ENCODE measurements at regions not wholly inside any gene's neighbourhood (a gene's known extent, or its start where the extent isn't known, plus 50 kb on each side); places are given as distances from the start of the nearest gene placed in this dataset.

DNA sequence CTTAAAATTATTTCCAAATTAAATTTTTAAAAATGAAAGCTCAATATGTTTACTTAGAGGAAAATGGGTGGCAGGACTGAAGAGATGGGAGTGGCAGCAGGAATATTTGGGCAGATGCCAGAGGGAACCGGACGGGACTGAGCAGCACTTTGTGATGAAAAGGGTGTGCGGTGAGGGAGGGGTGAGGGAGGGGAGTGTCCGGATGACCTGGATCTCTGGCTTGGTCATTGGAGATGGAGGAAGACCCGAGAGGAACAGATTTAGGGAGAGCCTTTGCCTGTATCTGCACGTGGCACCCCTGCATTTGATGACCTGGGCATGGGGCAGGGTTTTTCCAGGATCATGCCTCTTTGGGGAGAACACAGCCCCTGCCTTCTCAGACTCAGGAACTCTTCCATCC lies 201.1 kb upstream of the MVB12B start:
- no peak for DNase-seq (ENCODE audit: low read depth, low spot score)

DNA sequence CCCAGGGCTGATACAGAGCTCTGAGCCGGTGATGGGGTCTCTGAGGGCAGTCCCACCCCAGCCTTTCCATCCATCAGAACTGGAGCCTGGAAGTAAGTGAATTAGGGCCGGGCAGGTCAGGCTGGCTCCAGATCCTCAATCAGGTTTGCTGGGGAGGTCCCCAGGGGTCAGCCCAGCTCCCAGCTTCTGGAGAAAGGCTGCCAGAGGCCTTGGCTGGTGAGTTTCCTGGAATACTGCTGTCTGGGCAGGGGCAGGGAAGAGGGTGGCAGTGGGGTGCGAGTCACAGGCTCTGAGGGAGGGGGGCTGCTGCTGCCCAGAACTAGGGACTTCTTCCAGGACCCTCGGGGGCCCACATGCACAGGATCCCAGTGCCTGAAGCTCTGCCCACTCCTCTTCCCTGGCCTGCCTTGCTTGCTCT lies 200.6 kb upstream of the MVB12B start:
- DNase-seq (ENCODE audit: low read depth, low spot score), result no peak

DNA sequence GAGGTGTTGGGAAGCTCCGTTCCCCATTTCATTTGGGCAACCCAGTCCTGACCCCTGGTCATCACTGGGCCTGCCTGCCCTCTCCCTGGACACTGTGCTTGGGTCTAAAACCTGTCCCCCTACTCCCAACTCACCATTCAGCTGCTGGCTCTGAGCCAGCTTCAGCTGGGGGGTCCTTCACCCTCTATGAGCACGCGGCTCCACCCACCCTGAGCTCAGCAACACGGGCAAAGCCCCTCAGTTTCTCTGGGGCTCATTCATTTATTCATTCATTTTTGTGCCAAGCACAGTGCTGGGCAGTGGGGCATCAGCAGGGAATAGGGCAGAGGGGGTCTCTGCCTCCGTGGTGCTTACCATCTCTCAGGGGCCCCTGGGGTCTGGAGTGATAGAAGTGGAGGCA lies 199.8 kb upstream of the MVB12B start:
- DNase-seq (ENCODE audit: low read depth, low spot score), result no peak

DNA sequence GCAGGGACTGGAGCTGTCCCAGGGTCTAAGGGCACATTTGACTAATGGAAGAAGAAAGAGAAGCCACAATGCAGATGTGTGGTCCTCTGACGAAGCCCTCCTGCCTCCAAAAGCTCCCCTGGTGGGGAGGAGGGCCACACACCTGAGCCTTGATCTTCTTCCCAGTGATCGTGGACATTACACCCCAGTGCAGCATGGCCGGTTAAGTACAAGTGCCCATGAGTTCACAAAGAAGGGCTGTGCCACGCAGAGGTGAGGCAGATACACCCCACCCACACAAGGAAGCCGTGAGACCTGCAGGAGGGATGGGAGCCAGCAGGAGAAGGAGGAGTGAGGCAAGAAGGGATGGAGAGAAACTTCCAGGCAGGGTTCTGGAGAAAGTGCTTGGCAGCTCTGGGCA lies 199.0 kb upstream of the MVB12B start:
- DNase-seq (ENCODE audit: low read depth, low spot score), result no peak

DNA sequence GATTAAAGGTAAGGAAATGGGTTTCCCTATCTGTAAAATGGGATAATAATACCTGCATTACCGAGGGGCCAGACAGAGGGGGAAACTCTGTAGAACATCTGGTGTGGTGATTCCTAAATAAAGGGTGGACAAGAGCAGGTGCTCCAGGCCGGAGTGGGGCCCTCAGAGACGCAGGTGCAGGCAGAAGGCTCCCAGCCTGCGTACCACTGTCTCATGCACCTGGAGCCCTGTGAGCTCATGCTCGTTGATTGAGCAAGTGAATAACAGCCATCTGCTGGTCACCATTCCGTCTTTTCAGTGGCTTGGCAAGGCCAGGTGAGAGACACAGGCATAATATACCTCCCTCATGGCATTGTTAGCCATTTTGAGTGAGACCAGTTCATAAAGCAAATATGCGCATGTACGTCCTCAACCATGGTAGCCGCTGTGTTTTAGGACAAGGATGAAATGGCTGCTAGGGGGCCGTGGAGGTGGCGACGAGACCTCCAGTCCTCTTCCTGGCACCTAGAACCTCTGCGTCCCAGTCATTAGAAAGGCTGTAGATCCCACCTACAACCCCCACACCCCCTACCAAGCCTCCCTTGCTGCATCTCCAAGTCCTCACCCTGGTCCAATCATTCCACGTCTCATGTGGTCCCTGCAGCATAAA lies 198.0 kb upstream of the MVB12B start:
- DNase-seq (ENCODE audit: low read depth, low spot score), result no peak

DNA sequence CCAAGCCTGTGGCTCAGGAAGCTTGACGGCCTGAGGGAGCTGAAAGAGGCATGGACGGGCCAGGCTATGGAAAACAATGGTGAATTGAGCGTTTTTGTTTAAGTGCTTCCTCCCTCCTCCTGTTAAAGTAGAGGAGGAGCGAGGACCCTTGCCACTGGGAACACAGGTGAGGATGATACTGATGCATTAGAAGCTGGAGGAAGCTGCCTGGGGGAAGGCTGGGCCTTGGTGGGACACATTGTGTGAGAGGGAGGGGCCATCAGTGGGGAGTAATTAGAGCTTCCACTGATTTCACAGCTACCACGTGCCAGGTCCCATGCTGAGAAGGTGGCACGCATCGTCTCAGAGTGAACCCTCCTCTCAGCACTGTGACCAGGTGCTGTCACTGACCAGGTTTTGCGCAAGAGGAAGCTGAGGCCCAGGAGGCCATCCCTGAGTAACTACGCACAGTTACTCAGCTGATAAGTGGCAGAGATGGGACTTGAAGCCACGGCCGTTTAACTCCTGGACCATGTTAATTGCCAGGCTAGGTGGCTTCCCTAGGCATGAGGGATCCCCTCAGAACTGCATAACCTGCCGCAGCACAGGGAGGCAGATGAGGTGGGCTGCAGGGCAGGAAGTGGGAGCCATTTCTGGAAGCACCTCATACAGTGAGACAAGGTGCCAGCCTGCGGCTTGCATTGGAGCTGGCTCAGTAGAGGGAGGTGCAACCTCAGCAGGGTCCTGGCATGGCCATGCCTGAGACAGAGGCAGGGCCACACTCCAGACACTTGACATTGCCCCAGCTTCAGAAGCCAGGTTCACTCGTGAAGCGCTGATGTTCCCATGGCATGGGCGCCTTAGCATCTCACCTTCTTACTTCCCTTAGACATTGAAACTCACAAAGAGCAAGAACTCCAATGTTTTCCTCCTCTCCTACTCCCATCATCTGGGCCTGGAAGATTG lies 195.3 kb upstream of the MVB12B start:
- DNase-seq (ENCODE audit: low read depth, low spot score), result no peak

DNA sequence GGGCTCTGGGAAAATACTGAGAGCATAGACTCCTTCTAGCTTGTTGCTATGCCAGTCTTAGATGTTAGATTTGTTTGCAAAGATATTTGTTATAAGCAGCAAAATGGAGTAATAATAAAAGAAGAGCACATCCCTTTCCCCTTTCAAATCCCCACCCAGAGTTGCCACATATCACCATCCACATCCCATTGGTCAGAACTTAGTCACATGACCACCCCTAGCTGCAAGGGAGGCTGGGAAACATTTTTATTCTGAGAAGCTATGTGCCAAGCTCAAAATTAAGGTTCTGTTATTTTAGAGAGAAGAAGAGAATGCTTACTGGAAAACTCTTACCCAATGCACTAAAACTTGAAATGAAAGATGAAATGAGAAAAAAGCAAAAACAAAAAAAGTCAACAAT lies 193.9 kb upstream of the MVB12B start:
- DNase-seq (ENCODE audit: low read depth, low spot score), result no peak

DNA sequence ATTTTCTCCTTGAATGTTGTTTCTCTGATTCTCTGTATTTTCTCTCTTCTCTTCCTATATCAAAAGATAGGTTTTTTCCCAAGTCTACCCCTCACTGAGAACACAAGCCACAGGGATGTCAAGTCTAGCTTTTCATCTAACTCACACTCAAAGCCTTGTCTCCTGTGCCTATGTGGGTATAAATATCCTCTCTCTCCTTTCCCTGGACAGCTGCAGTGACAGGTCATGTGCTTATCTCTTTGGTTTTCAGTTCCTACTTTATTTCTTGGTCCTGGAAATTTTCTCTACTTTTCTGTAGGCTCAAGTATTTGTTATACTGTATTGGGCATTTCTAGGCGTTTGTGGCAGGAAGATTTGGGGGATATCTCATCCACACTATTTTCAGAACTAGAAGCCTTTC lies 182.4 kb upstream of the MVB12B start:
- DNase-seq (ENCODE audit: low read depth, low spot score), result no peak

DNA sequence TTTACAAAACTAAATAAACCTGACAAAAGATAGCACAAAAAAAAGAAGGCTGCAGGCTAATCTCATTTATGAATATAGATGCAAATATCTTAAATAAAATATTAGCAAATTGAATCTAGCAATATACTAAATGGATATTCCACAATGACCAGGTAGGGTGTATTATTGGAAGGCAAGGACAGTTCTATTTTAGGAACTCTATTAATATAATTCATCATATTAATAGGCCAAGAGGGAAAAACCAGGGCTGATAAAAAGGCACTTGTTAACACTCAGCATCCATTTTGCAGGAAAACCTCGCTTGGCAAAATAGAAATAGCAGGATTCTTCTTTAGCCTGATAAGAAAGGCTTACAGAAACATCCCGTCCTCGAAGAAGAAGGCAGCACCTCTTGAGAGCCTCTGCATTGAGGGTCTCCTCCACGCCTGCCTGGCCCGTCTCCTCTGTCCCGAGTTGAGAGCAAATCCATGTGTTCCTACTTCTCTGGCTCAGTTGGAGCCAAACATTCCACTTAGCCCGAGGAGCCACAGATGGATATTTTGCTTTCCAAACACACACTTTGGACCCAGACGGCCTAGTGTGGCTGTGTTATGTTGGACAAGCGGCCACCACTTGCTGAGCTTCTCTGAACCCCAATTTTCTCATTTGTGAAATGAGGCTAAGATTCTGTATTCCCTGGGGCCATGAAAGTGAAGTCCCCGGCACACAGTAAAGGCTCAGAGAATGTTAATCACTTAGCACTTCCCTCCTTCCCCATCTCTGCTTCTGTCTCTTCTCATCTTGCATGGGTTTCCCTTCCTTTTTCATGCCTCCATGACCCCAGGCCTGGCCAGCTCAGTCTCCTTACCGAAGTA lies 181.8 kb upstream of the MVB12B start:
- no peak for DNase-seq (ENCODE audit: low read depth, low spot score)

DNA sequence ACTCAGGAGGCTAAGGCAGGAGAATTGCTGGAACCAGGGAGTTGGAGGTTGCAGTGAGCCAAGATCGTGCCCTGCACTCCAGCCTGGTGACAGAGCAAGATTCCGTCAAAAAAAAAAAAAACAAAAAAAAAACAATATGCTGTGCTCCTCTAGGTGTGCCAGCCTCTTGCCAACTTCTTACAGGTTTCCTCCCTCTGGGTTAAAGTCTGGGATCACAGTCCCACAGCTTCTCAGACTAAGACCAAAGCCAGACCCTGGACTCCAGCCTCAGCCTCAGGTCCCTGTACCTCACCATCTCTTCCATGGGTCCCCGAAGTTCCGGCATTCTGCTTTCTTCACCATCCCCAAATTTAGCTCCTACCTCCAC lies 180.8 kb upstream of the MVB12B start:
- no peak for DNase-seq (ENCODE audit: low read depth, low spot score)

DNA sequence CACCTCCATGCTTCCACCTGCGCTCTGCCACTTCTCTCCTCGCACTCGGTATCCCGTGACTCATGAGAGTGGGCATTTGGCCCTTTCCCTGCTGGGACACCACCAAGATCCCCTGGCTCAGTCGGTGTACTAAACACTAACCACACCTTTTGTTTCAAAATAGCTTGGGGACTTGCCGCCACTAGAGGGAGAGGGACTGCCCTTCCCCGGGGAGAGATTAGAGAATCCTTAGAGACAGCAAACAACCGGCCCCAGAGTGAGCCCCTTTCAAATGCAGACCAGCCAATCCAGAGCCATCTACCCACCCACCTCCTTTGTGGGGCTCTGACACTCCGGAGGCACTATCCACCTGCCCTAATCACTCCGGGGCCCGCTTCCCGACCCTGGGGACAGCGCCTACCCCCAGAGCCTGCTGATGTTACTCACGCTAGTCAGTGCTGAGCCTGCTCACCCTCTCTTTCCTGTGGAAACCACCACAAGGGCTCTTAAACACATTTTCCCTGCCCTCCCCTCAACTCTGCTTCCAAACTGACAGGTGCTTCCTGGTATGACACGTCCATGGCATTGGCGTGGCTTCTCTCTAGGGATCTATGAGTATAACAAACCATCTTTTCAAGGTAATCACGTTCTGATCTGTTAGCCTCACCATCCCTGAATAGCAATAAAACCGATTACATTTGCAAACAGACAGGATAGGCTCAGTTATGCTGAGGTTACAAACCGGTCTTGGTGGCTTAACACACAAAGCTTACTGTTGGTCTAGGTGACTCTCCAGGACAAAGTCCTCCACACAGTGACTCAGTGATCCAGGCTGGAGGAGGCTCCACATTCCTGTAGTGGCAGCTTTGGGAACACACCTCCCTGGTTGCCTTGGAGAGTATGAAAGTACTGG lies 180.1 kb upstream of the MVB12B start:
- DNase-seq (ENCODE audit: low read depth, low spot score), result peak; percentile 19

DNA sequence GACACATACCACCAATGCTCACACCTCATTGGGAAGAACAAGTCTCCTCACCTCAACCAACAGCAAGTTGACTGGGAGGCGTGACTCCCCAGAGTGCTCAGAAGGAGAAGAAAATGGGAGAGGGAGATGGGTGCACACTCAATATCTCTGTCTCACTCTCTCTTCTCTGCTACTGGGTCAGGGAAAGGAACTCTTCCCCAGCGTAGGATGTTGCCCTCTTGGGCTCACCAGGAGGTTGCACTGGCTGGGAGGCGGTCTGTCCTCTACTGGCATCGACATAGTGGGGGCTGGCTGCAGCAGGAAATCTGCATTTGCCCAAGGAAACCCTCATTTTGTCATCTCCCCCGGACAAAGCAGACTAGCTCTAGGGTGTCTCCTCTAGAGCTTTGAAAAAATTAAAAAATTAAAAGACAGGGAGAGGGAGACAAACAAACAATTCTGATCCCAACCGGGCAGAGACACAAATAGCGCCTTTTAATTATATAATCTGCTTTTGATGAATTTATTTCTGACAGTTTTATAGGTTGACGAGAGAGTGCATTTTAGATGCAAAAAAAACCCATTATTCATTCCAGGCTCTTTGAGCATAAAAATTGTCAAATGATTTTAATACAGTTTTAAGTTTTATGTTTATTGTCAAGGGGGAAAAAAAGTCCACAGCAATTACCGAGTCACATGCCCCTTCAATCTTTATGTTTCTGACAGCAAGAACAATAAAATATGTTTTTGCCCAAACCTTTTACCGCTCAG lies 179.3 kb upstream of the MVB12B start:
- DNase-seq (ENCODE audit: low read depth, low spot score), result no peak

DNA sequence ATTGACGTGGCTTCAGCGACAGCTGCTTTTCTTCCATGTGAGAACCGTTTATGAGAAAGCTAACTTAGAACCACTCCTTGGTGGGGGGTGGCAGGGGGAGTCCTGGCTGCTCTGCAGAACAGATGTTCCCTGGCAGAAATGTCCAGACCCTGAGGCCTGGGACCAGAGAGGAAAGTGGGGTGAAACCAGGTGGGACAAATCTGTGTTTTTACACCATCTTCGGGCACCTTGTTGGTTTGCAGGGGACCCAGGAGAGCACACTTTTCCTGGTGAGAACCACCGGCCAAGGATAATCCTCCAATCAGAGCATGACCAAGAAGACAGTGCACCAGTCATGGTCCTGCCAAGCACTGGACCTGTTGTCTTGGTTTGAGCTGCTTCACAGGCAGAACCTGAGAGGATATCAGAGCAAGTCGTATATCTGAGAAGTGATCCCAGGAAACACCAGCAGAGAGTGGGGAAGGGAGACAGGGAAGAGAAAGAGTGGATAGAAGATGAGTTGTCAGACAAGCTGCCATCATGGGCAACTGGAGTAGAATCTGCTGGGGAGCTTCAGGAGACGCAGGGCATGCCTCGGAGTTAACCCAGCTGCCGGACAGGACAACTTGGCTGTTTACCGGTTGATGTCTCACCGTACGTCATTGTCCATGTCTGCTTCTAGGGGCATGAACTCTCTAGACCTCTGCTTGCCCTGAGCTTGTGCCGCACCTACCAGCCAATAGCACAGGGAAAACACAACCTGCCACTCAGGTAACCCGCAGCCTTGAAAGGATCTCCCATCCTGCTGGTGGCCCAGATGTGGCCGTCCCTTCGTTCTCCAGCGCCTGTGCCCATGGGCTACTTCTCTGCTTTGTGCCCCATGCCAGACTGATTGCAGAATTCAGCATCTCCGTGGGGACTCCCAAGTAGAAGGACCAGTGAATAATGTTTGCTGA lies 178.4 kb upstream of the MVB12B start:
- DNase-seq (ENCODE audit: low read depth, low spot score), result no peak

DNA sequence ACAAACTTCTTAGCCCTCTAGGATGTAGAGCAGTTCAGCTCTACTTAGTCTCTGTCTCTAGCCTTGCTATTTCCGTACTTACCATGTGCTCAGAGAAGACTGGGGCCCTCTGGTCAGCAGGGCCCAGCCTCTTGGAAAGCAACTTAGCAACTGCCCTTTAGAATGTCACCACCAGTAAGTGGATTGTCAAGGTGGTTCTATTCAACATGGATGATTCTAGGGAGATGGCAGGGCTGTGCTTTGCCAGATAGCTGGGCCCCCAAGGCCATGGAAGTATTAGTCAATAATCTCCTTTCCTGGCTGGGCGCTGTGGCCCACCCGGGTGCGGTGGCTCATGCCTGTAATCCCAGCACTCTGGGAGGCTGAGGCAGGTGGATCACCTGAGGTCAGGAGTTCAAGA lies 177.6 kb upstream of the MVB12B start:
- DNase-seq (ENCODE audit: low read depth, low spot score), result no peak

DNA sequence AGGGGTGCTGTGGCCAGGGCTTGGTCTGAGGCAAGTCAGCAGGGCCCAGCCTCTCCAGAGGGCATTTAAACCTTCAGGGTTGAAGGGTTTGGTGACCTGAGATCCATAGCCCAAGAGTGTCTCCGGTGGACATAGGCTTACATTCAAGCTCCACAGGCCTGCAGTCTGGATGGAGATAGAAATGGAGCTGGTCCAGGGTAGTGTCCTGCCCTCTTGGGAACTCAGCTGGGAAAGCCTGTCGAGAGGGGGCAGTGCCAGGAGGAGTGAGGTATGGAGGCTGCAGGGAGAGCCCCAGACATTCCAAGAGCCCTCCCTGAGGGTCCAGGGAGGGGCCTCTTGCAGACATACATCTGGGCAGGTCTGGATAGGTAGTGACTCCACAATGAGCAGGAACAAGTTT lies 177.0 kb upstream of the MVB12B start:
- no peak for DNase-seq (ENCODE audit: low read depth, low spot score)

DNA sequence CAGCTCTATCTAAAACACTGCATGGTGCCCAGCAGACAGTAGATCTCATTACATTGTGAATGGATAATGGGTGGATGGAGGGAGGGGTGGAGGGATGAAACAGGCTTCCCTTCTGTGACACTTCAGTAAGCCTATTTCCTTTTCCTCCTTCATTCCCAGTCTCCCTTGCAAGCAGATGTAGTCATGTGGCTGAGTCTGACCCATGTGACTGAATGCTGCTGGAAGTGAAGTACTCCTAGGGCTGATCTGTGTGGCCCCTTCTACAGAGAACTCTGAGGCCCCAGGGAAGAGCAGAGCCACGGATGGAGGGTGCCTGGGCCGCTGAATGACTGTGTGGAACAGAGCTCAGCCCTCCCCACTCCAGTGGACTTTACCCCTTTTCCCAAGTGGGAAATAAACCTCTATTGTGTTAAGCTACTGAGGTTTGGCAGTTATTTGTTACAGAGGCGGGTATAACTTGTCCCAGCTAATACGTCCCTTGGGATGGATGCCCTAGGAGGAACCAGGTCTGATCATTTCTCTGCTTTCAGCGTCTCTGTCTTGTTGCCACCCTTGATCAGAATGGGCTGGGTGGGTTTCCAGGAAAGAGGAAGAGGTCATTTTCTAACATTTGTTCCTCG lies 176.1 kb upstream of the MVB12B start:
- DNase-seq (ENCODE audit: low read depth, low spot score), result no peak

DNA sequence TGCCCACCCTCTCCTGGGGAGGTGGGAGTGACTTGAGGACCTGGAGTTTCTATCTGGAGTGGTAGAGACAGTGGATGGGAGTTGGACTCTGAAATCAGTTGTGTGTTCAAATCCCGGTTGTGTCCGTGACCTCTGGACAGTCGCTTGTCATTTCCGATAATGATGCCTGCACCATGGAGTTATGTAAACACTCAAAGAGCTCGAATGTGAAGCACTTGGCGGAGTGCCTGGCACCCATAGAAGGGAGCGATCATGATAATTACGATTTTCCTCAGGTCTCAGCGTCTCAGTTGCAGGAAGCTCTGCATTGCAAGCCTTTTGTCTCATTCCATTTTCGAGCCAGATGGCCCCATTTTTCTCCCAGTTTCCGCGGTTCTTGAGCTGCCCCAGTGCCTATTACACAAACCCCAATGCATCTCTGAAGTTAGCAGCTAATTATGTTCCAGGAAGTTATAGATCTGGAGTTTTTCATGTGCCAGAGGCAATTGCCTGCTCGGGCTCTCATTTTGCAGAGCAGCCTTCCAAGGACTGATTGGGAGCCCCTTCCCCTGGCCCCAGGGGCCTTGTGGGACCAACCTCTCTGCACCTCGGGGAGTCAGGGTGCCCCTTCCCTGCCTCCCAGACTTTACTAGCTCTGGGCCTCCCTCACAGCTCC lies 175.5 kb upstream of the MVB12B start:
- DNase-seq (ENCODE audit: low read depth, low spot score), result peak; percentile 8

DNA sequence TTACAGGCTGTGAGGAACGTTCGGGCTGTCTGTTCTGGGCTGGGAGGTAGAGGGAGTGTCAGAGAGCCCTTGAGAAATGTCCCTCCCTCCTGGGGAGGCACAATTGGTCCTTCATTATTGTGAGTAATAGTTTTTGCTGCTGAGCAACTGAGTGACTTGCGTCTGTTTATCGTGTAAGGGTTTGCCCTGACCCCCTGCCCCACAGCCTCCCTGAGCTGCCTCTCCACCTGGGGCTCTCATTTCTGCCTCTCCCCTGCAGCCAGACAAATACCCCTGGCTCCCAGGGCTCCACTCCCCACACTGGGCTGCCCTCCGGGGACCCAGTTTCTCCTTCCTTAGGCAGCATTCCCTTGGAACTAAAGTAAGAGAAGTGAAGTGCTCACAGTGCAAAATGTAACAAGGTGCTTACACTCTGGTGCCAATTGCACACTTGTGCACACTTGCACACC lies 174.9 kb upstream of the MVB12B start:
- DNase-seq (ENCODE audit: low read depth, low spot score), result peak; percentile 21
